Nephron (organoid): ENCODE measurements at regions not wholly inside any gene's neighbourhood (a gene's known extent, or its start where the extent isn't known, plus 50 kb on each side); places are given as distances from the start of the nearest gene placed in this dataset.
"Not testable (repeated sequence)": the region's sequence is repeated elsewhere in the genome, so short reads cannot be mapped to it uniquely, and the experiment has no call there.

Source experiments
- H3K27ac Mint-ChIP-seq, 3 experiments: 2 replicates each; pipeline ENCODE4 v1.8.0; 2020; ENCODE audit warnings: mixed read lengths in 3 of 3, mild to moderate bottlenecking in 2 of 3, moderate library complexity in 1 of 3
- H3K27me3 Mint-ChIP-seq: 2 replicates; pipeline ENCODE4 v1.8.0; 2021; ENCODE audit warnings: low read depth, mild to moderate bottlenecking, moderate library complexity, mixed read lengths
- H3K36me3 Mint-ChIP-seq: 2 replicates; pipeline ENCODE4 v1.8.0; 2020; ENCODE audit warnings: low read depth, mixed read lengths
- H3K4me1 Mint-ChIP-seq: 2 replicates; pipeline ENCODE4 v1.8.0; 2020; ENCODE audit warnings: mixed read lengths
- H3K4me3 Mint-ChIP-seq, 3 experiments: 2 replicates each; pipeline ENCODE4 v1.8.0; 2020; ENCODE audit warnings: mild to moderate bottlenecking in 3 of 3, mixed read lengths in 3 of 3, moderate library complexity in 2 of 3
- H3K9me3 Mint-ChIP-seq: 2 replicates; pipeline ENCODE4 v1.8.0; 2020; ENCODE audit warnings: mixed read lengths
- CTCF ChIP-seq, 3 experiments: fragments of 200-600 bp; sonication (generic); IDR thresholded peaks; one replicate each; pipeline ENCODE4 v1.5.0; 2021; ENCODE audit warnings: antibody characterized with exemption in 3 of 3; ENCODE audit not compliant: unreplicated experiment in 3 of 3

- Mint-ChIP-seq H3K4me3 (no peak overlapping the region), H3K27ac (no peak overlapping the region), H3K4me1 (peaks cover 21% of the 10 kb centered on the region), H3K27me3 (peaks cover 5% of the 10 kb centered on the region), H3K9me3 (peaks cover 25% of the 10 kb centered on the region), H3K36me3 (no peaks in the 10 kb centered on the region)
- TF ChIP-seq CTCF (IDR thresholded peaks at IDR 0.05; ENCODE audit: unreplicated experiment in 3 of 3), result no peak
Measured at GRCh38 chr1:117739504-117739903, 133.7 kb downstream of the TENT5C start.

GRCh38 chr1:117740496-117740895 is 134.6 kb downstream of the TENT5C start:
- H3K36me3 Mint-ChIP-seq, result no peaks in the 10 kb centered on the region
- H3K9me3 Mint-ChIP-seq, result peaks cover 30% of the 10 kb centered on the region
- H3K27ac Mint-ChIP-seq, result no peak overlapping the region
- no peak overlapping the region for H3K4me3 Mint-ChIP-seq
- no peak for TF ChIP-seq CTCF (IDR thresholded peaks at IDR 0.05; ENCODE audit: unreplicated experiment in 3 of 3)
- peaks cover 13% of the 10 kb centered on the region for H3K4me1 Mint-ChIP-seq
- H3K27me3 Mint-ChIP-seq, result peaks cover 5% of the 10 kb centered on the region

GRCh38 chr1:117746565-117746964 is 140.7 kb downstream of the TENT5C start:
- not testable (repeated sequence) for H3K4me1 Mint-ChIP-seq
- H3K9me3 Mint-ChIP-seq, result peaks cover 58% of the 10 kb centered on the region

GRCh38 chr1:117747605-117748004 is 141.8 kb downstream of the TENT5C start:
- Mint-ChIP-seq H3K27me3 (peaks cover 7% of the 10 kb centered on the region), H3K9me3 (peaks cover 50% of the 10 kb centered on the region), H3K27ac (no peak overlapping the region), H3K4me1 (peaks cover 4% of the 10 kb centered on the region), H3K4me3 (no peak overlapping the region), H3K36me3 (no peaks in the 10 kb centered on the region)
- no peak for TF ChIP-seq CTCF (IDR thresholded peaks at IDR 0.05; ENCODE audit: unreplicated experiment in 3 of 3)

More at GRCh38 chr1:117746565-117746964, 140.7 kb downstream of the TENT5C start:
- peaks cover 11% of the 10 kb centered on the region for H3K27me3 Mint-ChIP-seq
- H3K4me3 Mint-ChIP-seq, H3K36me3 Mint-ChIP-seq, H3K27ac Mint-ChIP-seq: not testable (repeated sequence)

GRCh38 chr1:117751321-117751720 is 145.5 kb downstream of the TENT5C start:
- Mint-ChIP-seq H3K27me3 (peaks cover 9% of the 10 kb centered on the region), H3K4me1 (peaks cover 10% of the 10 kb centered on the region), H3K9me3 (peaks cover 21% of the 10 kb centered on the region), H3K27ac (no peak overlapping the region), H3K36me3 (no peaks in the 10 kb centered on the region), H3K4me3 (no peak overlapping the region)
- TF ChIP-seq CTCF (IDR thresholded peaks at IDR 0.05; ENCODE audit: unreplicated experiment in 3 of 3), result no peak

GRCh38 chr1:117752661-117753060 is 146.8 kb downstream of the TENT5C start:
- H3K4me1 Mint-ChIP-seq, result peaks cover 10% of the 10 kb centered on the region
- H3K4me3 Mint-ChIP-seq, result no peak overlapping the region
- no peak for TF ChIP-seq CTCF (IDR thresholded peaks at IDR 0.05; ENCODE audit: unreplicated experiment in 3 of 3)
- H3K36me3 Mint-ChIP-seq, result no peaks in the 10 kb centered on the region
- H3K27ac Mint-ChIP-seq, result no peak overlapping the region
- H3K9me3 Mint-ChIP-seq, result peaks cover 16% of the 10 kb centered on the region
- peaks cover 14% of the 10 kb centered on the region for H3K27me3 Mint-ChIP-seq
